Colonic mucosa (tissue), 4 donors: ENCODE measurements at regions not wholly inside any gene's neighbourhood (a gene's known extent, or its start where the extent isn't known, plus 50 kb on each side); places are given as distances from the start of the nearest gene placed in this dataset.

Source experiments
- DNase-seq: peaks from one replicate; pipeline ENCODE4 v3.0.0-alpha.2; 2020
- H3K27ac ChIP-seq: fragments of 200-600 bp; one replicate; pipeline ENCODE4 v1.8.0; 2021
- H3K27me3 ChIP-seq: fragments of 200-600 bp; one replicate; pipeline ENCODE4 v1.8.0; 2021
- H3K36me3 ChIP-seq: fragments of 200-600 bp; one replicate; pipeline ENCODE4 v1.8.0; 2021
- H3K4me1 ChIP-seq: fragments of 200-600 bp; one replicate; pipeline ENCODE4 v1.8.0; 2021; ENCODE audit warnings: mild to moderate bottlenecking
- H3K4me3 ChIP-seq: fragments of 200-600 bp; one replicate; pipeline ENCODE4 v1.8.0; 2021
- H3K9ac ChIP-seq, 2 donors: one replicate each; pipeline ENCODE4 v1.7.0; 2013; ENCODE audit warnings: control low read depth in 2 of 2, low read depth in 2 of 2, low read length in 2 of 2
- H3K9me3 ChIP-seq: fragments of 200-600 bp; one replicate; pipeline ENCODE4 v1.8.0; 2021
- CTCF ChIP-seq: fragments of 200-600 bp; IDR thresholded peaks from one replicate; pipeline ENCODE4 v1.8.0; 2022; ENCODE audit warnings: antibody characterized with exemption, mild to moderate bottlenecking
- intact Hi-C: fragments of 100-400 bp; cut with DNase I; formaldehyde crosslinking; loops from one replicate; pipeline ENCODE4 v1.14.1; 2022
- donor health status: healthy.
- donor health status: DM: no; HTN: no; CAD: no.
- donor health status: DM: no; HTN: no; CAD: no.

DNA sequence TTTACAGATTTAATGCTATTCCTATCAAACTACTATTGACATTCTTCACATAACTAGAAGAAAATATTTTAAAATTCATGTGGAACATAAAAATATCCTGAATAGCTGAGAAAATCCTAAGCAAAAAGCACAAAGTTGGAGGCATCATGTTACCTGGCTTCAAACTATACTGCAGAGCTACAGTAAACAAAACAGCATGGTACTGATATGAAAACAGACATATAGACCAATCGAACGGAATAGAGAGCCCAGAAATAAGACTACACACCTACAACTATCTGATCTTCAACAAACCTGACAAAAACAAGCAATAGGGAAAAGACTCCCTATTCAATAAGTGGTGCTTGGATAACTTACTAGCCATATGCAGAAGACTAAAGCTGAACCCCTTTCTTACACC, 273.4 kb upstream of the GRIA3 start:
- no peaks in the 10 kb centered on the region for H3K9me3 ChIP-seq
- no peaks in the 10 kb centered on the region for H3K4me1 ChIP-seq
- H3K36me3 ChIP-seq = no peaks in the 10 kb centered on the region
- TF ChIP-seq CTCF = no peak
- H3K27me3 ChIP-seq = no peaks in the 10 kb centered on the region
- H3K4me3 ChIP-seq = no peak overlapping the region
- intact Hi-C loops = no loop called here
- H3K9ac ChIP-seq = no peak overlapping the region
- no peak for DNase-seq
- H3K27ac ChIP-seq = no peak overlapping the region

DNA sequence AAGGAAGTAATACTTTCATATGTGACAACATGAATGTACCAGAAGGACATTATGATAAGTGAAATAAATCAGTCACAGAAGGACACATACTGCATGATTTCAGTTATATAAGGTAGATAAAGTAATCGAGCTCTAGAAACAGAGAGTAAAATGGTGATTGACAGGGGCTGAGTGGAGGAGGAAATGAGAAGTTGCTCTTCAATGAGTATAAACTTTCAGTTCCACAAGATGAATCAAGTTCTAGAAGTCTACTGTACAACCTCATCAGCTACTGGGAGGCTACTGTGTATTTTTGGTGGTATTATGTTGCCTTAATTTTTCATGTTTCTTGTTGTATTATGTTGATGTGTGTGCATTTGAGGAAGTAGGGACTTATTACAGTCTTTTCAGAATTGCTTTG, 270.9 kb upstream of the GRIA3 start:
- no peak for TF ChIP-seq CTCF
- no peaks in the 10 kb centered on the region for H3K36me3 ChIP-seq
- no peak overlapping the region for H3K9ac ChIP-seq
- no peak overlapping the region for H3K27ac ChIP-seq
- intact Hi-C loops = no loop called here
- no peaks in the 10 kb centered on the region for H3K9me3 ChIP-seq
- DNase-seq = no peak
- H3K4me1 ChIP-seq = no peaks in the 10 kb centered on the region
- H3K4me3 ChIP-seq = no peak overlapping the region
- no peaks in the 10 kb centered on the region for H3K27me3 ChIP-seq

GRCh38 chrX:122913764-122914163, 270.3 kb upstream of the GRIA3 start:
- no peak overlapping the region for H3K9ac ChIP-seq
- no peak for DNase-seq
- H3K4me3 ChIP-seq = no peak overlapping the region
- H3K27ac ChIP-seq = no peak overlapping the region
- no peaks in the 10 kb centered on the region for H3K27me3 ChIP-seq
- no peaks in the 10 kb centered on the region for H3K36me3 ChIP-seq
- no peaks in the 10 kb centered on the region for H3K4me1 ChIP-seq
- TF ChIP-seq CTCF = no peak
- intact Hi-C loops = no loop called here
- no peaks in the 10 kb centered on the region for H3K9me3 ChIP-seq

DNA sequence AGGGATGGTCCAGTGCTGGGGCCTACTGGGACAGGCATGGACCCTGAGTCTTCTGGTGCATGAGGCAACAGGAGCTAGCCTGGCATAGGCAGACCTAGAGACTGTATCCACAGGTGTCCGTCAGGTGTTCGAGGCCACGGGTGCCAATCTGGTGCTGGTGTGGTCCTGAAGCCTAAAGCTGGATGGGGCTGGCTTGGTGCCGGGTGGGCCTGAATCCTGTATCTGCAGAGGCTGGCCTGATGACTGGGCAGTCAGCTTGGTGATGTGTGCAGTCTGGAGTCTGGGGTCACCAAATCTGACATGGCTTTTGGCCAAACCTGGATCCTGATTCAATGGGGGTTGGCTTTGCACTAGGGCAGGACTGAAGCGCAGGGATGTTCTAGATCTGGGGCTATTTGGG, 269.8 kb upstream of the GRIA3 start:
- Histone ChIP-seq H3K27me3 (no peaks in the 10 kb centered on the region), H3K4me3 (no peak overlapping the region), H3K36me3 (no peaks in the 10 kb centered on the region), H3K27ac (no peak overlapping the region), H3K9me3 (no peaks in the 10 kb centered on the region), H3K4me1 (no peaks in the 10 kb centered on the region), H3K9ac (no peak overlapping the region)
- DNase-seq = no peak
- intact Hi-C loops = no loop called here
- TF ChIP-seq CTCF = no peak

GRCh38 chrX:122934131-122934530, 249.9 kb upstream of the GRIA3 start:
- no peak overlapping the region for H3K9ac ChIP-seq
- intact Hi-C loops = no loop called here
- no peaks in the 10 kb centered on the region for H3K27me3 ChIP-seq
- no peak overlapping the region for H3K27ac ChIP-seq
- no peaks in the 10 kb centered on the region for H3K9me3 ChIP-seq
- no peak overlapping the region for H3K4me3 ChIP-seq
- DNase-seq = no peak
- no peak for TF ChIP-seq CTCF
- H3K36me3 ChIP-seq = no peaks in the 10 kb centered on the region
- no peaks in the 10 kb centered on the region for H3K4me1 ChIP-seq

DNA sequence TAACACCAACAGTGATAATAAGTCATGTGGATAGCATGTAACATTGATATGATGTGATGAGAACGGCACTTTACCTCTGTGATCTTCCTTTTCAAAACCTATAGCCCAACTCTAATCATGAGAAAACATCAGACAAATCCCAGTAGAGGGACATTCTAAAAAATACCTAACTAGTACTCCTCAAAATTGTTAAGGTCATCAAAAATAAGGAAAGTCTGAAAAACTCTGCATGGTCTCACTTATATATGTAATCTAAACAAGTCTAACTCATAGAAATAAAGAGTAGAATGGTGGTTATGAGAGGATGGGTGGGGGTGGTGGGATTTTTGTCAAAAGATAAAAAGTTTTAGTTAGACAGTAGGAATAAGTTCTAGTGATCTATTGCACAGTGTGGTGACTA, 243.9 kb upstream of the GRIA3 start:
- intact Hi-C loops = no loop called here
- Histone ChIP-seq H3K36me3 (no peaks in the 10 kb centered on the region), H3K9me3 (no peaks in the 10 kb centered on the region), H3K27me3 (no peaks in the 10 kb centered on the region), H3K4me3 (no peak overlapping the region), H3K4me1 (no peaks in the 10 kb centered on the region), H3K9ac (no peak overlapping the region), H3K27ac (no peak overlapping the region)
- DNase-seq = no peak
- no peak for TF ChIP-seq CTCF
